Dedifferentiated amniotic fluid mesenchymal stem cell (primary cell): ENCODE measurements at regions not wholly inside any gene's neighbourhood (a gene's known extent, or its start where the extent isn't known, plus 50 kb on each side); places are given as distances from the start of the nearest gene placed in this dataset.
"Not testable (repeated sequence)": the region's sequence is repeated elsewhere in the genome, so short reads cannot be mapped to it uniquely, and the experiment has no call there.

ENCODE experiments used
- DNase-seq: peaks from one replicate; pipeline ENCODE4 v3.0.0-alpha.2; 2016; ENCODE audit errors: extremely low spot score

DNA sequence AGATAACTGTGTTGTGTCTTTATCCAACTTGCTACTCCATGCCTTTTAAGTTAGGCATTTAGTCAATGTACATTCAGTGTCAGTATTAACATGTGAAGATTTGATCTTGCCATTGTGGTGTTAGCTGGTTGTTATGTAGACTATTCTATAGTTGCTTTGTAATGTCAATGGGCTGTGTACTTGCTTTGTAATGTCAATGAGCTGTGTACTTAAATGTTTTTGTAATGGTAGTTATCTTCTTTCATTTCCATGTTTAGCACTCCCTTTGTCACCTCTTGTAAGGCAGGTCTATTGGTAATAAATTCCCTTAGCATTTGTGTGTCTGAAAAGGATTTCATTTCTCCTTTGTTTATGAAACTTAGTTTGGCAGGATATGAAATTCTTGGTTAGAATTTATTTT is 53.4 kb downstream of the MC4R start:
- no peak for DNase-seq

DNA sequence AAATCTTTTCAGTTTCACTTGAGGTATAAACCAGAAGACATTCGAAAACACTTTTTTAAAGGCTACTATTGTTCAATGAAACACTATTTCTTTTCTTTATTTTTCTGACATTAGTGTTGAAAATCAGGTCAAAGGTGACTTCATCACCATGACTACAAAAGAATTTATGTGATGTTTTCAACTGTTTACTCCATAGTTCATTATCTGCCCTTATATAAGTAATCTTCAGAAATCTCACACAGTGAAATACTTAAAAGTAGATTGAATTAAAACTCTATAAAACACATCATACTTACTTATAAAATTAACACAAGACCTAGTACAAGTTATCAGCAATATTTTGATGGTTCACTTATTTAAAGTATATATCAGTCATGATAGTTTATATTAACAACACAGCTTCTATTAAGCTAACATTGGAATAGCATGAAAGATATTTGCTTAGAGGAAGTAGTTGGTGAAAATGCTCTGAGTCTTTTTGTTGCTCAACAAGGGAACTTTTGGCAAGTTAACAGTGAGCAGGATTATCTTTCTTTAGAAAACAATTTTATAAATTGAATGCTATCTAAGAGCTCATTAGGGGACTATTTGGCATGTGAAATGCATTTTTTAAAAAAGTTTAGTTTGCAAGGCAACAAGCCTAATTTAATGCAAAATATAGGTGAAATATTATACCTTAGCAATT is 60.8 kb downstream of the MC4R start:
- DNase-seq: no peak

DNA sequence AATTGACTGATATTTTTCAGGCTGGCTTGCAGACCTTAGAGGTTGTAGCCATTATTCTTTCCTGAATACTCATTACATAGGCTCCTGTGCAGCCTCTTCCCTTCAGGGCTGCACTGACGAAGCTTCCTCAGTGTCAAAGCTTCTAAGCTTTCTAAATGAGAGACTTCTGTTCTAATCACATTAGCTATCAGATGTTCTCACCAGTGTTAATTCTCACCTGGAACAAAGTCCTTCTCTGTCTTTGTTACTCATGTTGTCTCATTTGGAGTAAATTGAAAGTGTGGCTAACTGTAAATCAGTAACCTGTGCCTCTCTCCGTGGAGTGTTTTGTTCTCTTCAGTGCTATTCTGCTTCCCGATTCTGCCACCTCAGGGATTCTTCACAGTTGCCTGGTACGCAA is 76.9 kb downstream of the MC4R start:
- DNase-seq: no peak

GRCh38 chr18:60292186-60292585 is 80.4 kb downstream of the MC4R start:
- DNase-seq: no peak

- no peak for DNase-seq
Measured at GRCh38 chr18:60279391-60279790, 93.2 kb downstream of the MC4R start.

DNA sequence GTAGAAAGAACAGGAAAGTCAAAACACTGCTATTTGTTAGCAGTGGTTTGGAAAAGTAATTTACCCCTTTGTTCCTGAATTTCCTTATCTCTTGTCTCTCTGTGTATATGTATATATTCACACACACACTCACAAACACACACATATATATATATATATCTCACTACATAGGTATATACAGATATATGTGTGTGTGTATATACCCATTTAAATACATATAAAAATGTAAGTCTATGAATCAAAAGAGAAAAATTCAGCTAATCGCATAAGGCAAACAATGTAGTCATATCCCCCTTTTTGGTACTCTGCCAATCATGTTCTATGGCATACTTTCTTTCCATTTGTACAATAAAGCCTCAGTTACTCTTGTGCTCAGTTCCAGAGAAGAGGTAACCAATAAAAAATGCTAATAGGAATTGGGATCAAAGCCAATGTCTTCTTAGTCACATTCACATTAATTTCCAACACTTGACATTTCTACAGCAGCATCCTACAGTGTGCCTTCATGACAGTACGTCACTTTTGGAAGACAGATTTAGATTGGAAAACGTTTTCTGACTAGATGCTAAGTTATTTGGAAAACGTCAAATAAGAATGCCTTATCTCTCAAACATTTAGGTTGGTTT is 94.6 kb downstream of the MC4R start:
- DNase-seq: peak; percentile 17

- no peak for DNase-seq
Measured at GRCh38 chr18:60267391-60268058, 105.0 kb downstream of the MC4R start.

GRCh38 chr18:60266558-60266957 is 106.0 kb downstream of the MC4R start:
- DNase-seq: no peak

DNA sequence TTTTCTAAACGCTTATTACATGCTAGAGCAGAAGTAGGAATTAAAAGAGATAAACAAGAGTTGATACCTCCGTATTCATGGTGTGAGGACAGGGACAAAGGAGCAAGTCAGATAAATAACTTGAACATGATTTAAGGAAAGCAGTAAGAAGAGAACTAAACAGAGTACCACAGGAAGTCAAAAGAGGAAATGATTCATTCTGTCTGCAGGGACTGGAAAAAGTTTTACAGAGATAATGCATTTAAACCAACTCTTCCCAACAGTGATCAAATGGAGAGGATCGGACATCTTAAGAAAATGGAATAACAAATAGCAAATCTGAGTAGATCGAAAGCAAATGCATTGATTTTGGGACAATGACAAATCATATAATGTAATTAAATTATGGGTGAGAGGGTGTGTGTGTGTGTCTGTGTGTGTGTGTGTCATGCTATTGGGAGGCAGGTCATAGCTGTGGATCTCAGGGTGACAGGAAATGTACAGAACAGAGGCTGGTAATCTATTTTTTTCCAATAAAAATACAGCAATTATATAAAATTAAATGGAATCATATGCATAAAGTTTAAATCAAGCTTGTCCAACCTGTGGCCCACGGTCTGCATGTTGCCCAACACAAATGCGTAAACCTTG is 113.4 kb downstream of the MC4R start:
- no peak for DNase-seq

DNA sequence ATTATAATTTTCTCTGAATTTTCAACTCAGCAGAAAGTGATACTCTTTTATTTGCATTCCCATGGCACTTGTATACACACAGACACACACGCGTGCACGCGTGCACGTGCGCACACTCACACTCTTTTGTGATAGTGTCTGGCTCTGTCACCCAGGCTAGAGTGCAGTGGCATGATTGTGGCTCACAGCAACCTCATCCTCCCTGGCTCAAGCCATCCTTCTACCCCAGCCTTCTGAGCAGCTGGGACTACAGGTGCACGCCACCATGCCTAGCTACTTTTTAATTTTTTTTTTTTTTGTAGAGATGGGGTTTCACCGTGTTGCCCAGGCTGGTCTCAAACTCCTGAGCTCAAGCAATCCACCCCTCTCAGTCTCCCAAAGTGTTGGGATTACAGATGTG is 123.2 kb downstream of the MC4R start:
- DNase-seq: no peak

GRCh38 chr18:60248336-60249330 is 123.9 kb downstream of the MC4R start:
- DNase-seq: no peak

GRCh38 chr18:60247103-60247502 is 125.5 kb downstream of the MC4R start:
- no peak for DNase-seq

DNA sequence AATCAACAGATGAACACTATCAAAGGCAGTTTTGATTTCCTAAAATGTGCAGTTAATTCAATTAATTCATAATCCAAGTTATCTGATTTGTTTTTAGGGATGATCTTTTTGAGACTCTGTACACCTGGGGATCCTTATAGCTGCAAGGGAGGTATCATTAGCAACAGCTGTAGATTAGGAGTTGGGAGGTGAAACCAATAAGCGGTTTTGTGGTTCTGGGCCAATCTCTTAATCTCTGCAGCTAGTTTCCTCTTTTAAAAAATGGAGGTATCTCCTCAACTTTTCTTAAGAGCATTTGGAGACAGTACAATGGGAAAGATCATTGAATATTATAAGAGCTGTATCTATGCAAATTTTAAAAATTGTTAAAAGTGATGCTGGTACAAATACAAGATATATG is 126.0 kb downstream of the MC4R start:
- DNase-seq: no peak

DNA sequence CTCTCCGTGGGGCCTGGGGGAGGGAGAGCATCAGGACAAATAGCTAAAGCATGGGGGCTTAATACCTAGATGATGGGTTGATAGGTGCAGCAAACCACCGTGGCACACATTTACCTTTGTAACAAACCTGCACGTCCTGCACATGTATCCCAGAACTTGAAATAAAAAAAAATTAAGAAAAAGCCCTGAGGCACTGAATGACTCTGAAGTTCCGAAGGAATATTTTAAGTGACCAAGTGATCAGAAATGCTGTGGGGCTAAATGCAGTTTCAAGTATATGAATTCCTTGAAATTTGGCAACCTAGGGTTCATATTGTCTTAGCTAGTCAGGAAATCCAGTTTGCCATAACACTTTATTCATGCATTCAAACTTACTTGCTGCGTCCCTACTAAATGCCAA is 127.5 kb downstream of the MC4R start:
- no peak for DNase-seq

- DNase-seq: not testable (repeated sequence)
Measured at GRCh38 chr18:60239024-60239710, 133.4 kb downstream of the MC4R start.

- no peak for DNase-seq
Measured at GRCh38 chr18:60235164-60235563, 137.4 kb downstream of the MC4R start.

GRCh38 chr18:60232541-60232940 is 140.0 kb downstream of the MC4R start:
- DNase-seq: peak; percentile 18

- DNase-seq: no peak
Measured at GRCh38 chr18:60228609-60229595, 143.7 kb downstream of the MC4R start.

DNA sequence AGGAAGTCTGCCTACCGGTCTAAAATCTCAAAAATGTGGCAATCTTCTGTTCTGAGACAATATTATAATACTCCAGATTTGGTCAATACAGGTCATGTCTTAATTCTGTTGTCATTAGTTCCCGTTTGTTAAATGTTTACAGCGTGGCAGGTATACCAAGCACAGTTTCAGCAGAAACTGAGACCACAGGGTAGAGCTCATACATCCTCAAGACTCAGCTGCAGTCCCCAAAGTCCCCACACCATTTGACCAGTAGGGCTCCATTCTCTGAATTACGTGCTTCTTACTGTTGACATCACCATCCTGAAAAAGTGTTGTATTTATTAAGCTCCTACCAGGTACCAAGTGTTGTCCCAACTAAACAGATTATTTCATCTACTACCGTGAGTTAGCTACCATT is 157.1 kb downstream of the MC4R start:
- DNase-seq: no peak

DNA sequence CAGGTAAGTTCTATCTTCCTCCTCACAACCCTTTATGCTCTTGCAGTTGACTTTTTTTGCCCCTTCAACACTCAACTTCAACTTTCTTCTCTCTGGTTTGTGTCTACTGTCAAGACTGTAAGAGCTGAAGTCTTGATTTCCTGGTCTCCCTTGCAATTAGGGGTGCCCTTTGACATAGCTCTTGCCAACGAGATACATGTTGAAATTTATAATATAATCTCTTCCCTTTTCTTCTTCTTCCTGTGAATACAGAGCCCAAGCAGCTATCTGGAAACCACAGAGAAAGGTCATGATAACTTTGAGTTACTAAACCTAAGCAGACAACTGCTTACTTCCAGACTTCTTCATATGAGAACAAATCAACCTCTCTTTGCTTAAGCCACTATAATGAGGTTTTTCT is 163.5 kb downstream of the MC4R start:
- DNase-seq: no peak
